NCI-H1092 treated with DMSO at 0.1 percent for 48 hours (cell line): ENCODE measurements at regions not wholly inside any gene's neighbourhood (a gene's known extent, or its start where the extent isn't known, plus 50 kb on each side); places are given as distances from the start of the nearest gene placed in this dataset.

Experiments
- DNase-seq: peaks from one replicate; lab custom pipeline; 2025; lab: John Stamatoyannopoulos, UW

DNA sequence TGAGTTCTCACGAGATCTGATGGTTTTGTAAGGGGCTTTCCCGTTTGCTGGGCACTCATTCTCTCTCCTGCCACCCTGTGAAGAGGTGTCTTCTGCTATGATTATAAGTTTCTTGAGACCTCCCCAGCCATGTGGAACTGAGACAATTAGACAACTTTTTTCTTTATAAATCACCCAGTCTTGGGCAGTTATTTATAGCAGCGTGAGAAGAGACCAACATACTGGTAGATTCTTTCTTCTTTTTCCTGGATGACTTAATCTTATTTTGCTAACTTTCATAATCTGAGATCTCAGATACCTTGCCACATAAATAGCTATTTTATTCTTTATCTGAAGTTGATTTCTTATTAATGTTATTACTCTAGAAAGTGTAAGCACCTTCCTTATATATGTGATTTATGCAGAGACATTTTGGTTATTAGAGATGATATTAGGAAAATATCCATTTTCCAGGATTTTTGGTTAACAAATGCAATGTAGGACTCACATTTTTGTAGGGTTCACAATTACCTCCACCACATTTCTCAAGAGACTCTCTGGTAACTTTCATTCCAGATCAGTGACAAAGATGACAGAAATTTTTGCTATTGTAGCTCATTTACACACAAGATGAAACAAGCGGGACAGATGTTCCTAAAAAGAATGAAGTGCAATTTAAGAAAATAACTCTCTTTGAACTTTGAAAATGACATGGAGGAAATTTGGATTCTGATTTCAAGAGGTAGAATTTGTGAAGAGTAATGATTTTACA, 97.9 kb upstream of the RND3 start:
- DNase-seq = no peak

DNA sequence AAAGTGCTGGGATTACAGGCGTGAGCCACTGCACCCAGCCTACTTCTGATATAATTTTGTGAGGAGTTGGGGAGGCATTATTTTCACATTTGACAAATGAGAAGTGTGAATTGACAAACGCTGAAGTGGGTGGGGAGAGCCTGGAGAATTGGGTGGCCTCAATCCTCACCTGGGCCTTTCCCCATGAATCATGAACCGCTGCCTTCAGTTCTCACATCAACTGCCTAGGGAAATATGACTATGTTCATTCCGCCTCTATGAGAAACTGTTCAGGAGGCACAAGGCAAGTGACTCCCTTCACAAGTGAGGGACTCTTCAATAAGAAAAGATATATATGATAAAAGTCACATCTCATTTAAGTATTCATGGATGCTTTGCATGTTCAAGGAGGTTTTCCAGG, 96.6 kb upstream of the RND3 start:
- no peak for DNase-seq

DNA sequence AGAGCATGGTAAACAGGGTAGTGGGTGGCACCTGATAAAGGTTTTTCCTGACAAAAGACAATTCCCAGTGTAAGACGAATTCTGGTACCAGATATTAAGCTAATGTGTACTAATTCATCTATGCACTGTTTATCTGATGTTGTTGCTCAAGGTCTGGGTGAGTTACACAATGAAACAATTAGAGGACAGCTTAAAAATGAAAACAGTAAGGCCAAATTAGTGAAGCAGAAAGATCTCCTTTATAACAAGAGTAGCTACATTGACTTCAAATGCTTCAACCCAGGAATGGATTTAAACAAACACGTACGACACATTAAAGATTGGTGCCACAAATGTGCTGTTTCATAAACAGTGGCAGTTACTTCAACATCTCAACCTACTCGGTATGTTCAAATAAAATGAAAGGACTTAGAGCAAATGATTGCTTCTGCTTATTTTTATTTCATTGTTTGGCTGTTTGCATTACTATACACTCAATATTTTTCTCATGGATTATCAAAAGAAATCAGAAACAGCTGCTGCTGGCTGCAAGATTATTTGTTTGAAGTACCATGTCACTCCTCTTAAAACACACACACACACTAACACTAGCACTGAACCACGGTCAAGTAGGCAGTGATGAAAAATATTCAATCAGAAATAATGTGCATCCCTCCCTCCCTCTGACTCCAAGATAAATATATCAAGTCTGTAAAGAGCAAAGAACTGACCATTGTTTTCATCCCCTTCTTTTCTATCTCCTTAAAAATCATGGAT, 94.4 kb upstream of the RND3 start:
- DNase-seq = no peak

DNA sequence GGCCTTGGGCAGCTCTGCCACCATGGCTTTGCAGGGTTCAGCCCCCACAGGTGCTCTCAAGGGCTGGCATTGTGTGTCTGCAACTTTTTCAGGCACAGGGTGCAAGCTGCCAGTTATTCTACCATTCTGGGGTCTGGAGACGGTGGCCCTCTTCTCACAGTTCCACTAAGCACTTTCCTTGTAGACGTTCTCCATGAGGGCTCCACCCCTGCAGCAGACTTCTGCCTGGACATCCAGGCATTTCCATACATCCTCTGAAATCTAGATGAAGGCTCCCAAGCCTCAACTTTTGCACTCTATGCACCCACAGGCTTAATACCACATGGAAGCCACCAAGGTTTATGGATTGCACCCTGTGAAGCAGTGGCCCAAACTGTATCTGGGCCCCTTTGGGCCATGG, 91.0 kb upstream of the RND3 start:
- no peak for DNase-seq

DNA sequence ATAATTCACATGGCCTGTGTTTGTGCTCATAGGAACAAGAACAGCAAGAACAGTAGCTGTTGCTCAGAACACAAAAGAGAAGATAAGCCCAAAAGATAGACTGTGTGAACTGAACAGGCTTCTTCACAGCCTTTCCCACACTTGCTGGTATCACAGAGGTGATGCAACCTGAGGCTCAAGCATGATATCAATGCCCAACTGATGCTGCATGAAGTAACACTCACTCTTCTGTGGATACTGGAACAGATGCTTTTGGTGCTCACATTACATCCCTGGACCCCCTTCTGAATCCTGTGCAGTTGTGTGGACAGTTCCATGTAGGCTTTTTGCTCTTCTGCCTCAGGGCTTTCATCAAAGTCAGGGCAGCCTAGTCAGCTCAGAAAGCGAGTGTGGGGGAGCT, 88.4 kb upstream of the RND3 start:
- no peak for DNase-seq

DNA sequence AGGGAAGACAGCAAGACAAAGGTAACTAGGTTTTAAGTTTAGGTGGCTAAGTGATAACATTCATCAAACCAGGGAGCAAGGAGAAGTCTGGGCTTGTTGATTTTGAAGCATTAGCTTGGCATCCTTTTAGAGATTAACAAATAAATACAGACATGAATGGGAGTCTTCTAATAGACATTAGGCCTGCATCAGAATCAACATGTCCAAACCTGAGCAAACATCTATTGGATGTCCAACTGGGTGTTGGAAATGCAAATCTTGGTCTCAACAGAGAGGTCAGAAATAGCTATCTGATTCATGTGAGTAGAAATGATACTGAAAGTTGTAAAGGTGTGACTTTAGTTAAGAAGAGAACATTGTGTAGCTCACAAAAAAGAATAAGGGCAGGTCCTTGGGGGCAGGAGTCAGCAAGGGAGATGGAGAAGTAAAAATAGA, 85.5 kb upstream of the RND3 start:
- no peak for DNase-seq

DNA sequence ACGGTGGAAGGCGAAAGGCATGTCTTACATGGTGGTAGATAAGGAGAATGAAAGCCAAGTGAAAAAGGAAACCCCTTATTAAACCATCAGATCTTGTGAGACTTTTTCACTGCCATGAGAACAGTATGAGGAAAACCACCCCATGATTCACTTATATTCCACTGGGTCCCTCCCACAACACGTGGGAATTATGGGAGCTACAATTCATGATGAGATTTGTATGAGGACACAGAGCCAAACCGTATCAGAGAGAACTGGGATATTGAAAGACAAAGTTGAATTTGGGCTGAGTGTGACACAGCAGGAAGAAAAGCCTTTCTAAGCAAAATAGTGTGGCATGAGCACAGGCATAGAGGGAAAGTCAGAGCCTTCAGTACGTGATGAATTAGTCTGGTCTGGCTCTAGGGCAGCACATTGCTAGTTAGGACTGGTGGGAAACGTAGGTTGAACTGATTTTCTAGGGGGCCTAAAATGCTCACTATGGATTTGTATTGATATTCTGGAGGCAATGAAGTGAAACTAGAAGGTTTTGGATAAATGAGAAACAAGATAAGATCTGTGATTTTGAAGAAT, 84.8 kb upstream of the RND3 start:
- DNase-seq = no peak

DNA sequence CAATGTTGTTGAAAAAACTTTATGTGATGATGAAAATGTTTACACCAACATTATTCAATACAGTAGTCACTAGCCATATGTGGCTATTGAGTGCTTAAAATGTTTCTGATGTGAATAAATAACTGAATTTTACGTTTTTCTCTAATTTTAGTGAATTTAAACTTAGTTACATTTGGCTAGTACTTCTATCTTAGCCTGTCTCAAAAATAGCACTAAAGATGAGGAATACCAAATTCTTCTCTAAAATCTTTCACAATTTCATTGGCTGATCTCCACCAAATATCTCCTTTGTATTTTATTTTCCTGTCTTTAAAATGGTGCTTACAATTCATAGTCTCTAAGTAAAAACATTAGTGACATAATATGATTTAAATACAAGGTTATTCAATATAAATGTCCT, 83.7 kb upstream of the RND3 start:
- no peak for DNase-seq

DNA sequence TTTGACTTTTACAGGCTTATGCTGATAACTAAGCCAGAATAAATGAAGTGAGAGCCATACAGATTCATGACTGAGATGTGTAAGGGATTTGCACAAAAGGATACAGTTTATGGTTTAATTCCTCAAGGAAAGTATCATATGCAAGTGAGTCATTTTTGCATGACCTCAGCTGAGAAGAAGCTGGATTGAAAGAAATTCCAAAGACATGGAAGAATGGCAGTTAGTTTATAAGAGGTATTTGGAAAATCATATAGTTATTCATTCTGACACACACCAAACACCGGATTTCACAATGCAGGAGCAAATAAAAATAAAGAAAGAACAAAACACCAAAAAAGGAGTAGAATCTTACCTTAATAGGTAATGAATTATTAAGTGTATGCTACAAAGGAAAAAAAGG, 83.2 kb upstream of the RND3 start:
- DNase-seq = no peak

DNA sequence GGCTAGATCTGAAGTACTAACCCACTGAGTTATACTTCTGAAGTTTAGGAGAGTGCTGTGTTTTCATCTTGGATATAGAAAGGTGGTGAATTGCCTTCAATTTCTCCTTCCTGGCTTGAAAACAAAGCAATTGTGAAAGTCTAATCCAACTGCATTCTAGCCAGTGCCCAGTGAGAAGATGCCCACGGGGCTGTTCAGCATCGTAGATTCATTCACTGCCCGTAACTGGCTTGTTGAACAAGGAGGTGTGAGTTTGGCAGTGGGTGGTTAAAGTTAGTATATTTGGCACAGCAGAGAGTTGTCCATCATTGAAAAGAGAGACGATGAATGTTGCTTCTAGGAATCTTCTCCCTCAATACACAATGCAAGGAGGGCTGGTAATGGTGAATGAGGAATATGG, 82.3 kb upstream of the RND3 start:
- no peak for DNase-seq

DNA sequence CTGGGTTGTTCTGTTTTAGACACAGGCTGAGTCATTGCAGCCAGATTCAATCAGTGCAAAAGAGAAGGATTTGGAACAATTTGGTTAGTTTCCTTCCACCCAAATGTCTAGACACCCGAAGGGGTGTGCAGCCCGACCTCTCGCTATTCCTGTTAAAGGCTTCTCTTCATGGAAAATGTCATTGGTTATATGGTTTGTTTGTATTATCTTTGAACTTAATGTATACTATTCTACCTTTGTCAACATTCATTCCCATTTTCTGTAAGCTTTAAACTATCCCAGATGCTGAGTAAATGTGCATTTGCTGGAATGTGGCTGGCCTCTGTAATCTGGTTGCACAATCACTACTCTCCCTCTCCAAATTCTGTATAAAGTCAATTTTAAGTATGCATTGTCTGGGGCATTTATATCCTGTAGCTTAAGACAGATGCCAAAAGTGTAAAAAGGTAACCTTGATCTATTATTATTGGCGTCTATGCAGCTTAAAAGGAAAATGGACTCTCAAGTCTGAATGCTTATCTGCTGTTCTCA, 80.4 kb upstream of the RND3 start:
- DNase-seq = no peak

DNA sequence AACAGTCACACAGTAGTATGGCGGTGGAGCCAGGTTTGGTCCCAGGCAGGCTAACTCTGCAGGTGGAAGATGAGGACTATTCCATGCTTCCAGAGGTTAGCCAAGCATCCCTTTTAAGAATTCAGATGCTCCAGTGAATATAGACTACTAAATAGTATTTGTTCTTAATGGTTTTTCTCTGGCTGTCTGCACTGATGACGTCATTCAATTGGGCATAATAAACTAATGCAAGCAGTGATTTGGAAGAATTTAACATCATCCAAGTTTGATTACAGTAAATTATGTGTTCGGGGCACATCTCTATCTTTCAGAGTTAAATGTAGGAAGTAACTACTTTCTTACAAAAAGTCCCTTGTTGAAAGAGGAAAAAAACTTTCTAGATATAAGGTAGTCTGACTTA, 78.8 kb upstream of the RND3 start:
- DNase-seq = no peak

DNA sequence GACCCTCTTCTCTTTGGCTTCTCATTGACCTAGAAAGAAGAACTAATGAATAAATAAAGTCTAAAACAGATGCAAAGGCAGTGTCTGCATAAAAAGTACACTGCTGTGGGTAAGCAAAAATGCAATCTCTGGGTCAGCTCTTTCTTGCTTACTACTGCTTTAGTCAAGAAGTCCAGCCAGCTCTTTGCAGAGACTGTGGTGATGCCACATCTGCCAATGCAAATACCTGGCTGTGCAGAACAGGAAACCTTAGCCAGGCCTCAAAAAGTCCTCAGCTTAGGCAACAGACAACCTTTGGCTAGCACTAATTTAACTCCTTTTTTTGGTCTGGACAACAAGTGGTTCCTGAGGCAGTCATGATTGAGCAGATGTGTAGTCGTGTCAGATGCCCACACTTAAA, 73.6 kb upstream of the RND3 start:
- no peak for DNase-seq

DNA sequence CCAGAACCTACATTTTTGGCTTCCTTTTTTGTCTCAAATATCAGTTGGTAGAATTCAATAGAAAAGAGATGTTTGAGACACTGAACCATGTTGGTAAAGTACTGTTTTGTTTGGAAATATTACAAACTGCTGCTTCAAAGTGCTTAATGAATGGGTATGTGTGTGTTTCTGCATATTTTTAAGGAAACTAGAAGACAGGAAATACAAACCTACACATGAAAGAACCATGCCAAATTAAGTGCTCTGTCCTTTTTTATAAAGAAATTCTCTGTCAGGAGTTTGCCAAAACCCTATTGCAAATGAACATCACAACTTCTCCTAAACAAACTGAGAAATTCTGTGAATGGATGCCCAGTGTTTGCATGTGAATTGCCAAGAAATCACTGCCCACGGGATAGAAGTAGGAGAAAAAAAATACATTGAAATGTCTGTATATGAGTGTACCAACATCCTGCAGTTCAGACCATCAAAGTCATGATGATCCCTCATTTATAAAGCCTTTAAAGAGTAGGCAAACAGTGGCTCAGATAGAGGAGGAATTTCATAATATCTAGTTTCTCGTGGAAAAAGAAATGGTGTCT, 69.6 kb upstream of the RND3 start:
- no peak for DNase-seq

DNA sequence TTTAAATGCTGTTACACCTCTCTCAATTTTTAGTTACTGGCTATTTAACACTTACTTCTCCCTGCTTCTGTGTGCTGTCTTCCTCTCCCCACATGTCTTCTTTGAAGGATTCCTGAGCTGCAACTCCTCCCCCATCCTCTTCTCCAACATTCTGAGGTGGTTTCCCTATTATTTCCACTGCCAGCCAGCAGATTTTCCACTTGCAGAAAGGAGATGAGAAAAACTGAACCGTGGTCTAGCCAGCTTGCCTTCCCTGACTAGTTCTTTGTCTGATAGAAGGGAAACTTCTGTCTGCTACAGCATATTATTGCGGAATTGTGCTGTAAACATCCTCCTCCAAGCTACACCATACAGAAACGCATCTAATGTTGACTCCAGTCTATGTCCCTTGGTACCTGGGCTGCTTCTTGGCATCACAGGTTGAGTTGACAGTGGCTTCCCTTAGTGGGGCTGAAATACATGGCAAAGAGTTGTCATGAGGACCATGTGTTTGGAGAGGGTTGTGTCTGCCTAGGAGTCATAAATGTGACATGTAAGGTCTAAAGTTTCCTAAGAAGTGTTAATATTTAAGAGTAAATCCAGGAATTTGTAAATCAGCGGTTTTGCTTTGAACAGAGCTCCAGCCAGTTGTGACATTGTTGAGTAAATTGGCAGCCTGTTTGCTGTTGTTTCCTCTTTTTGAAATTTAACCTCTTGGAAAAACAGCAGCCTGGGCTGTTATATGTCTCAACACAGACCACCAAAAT, 68.3 kb upstream of the RND3 start:
- DNase-seq = no peak

DNA sequence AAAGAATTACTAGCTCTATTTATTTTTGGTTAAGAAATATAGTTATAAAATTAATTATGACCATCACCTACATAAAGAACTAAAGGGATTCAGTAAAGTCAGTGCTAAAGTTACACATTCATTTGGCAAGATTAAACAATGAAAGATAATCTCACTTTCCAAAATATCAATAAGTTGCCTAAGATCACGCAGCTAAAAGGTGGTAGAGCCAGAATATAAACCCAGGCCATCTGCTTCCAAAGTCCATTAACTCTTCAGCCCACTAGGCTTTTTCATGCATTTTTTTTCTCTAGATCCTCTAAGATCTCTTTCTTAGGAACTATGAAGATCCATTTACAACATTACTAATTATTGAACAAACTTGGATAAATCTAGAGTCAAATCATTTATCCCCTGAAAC, 66.6 kb upstream of the RND3 start:
- no peak for DNase-seq

DNA sequence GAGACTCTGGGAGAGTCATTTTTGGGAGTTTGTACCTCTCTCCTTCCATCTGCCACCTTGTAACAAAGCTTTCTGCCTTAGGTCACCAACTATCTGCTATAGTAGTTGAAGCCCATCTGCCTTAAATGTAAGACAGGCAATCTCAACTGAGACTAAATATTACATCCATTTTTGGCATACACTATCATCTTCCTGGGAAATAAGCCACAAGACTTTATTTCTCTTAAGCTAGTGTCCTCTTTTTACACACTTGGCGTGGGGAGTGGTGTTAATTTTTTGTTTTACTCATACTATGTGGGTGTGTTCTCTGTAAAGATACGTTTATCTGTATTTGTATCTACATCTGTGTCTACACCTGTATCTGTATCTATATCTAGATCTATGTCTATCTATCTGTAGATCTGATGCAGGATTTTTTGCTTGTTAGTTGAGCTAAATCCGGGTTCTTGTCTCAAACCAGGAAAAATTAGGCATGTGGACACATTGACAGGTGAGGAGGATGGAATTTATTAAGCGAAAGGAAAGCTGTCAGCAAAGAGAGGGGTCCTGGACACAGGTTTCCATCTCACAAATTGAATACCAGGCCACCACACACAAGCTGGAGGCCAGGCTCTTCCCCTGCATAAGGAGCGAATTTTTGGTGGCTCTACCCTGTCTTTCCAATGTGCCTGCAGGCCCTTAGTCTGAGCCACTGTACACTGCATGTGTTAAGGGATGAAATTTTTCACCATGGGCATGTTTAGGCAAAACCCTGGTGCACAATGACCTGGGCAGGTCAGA, 64.8 kb upstream of the RND3 start:
- no peak for DNase-seq

DNA sequence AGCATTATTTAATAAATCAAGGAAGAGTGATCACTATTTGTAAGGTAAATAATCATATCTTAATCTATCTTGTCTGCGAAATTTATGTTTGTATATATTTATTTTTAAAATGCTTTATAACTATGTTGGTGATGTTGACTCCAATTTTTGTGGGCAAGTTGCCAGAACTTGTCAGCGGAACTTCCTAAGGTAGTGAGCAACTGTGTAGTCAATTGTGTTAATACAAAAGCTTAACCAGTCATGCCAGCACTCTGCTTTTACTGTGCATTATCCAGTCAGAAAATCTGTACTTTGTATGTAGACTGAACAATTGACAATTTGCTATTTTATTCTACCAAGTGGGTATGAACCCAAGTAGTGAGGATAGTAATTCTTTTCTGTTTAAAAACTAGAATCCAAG, 61.9 kb upstream of the RND3 start:
- no peak for DNase-seq

DNA sequence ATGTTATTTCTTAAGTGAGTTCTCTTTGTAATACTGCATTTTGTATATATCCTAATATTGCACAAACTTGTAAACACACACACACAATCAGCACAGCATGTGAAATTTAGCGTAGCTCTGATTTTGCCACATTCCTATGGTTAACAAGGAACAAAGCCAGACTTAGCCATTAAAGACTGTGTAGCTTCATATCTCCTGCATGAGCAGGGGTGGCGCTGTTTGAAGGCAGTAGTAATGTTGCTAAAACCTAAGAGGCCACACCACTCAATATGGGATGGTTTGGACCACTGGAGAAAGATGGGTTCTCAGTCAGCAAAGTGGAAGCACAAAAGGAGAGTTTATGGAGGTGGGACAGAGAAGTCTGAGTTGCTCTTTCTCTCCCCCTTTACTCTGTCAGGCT, 61.1 kb upstream of the RND3 start:
- no peak for DNase-seq

DNA sequence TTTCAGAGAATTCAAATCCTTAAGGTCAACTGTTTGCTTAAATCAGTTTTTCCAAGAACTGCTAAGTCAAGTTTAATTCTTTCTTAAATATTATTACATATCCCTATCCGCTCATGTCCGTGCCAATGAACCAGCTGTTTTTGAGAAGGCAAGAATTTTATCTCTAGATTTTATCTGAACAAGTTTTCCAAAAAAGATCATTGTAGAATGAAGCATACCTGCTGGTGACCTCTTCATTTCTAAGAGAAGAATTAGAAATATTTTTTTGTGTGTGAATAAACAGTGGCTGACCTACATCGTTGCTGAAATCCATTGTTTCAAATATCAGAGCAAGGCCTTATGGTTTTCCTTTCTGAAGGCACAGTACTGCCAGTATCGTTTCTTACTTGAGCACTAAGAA, 58.4 kb upstream of the RND3 start:
- DNase-seq = no peak

DNA sequence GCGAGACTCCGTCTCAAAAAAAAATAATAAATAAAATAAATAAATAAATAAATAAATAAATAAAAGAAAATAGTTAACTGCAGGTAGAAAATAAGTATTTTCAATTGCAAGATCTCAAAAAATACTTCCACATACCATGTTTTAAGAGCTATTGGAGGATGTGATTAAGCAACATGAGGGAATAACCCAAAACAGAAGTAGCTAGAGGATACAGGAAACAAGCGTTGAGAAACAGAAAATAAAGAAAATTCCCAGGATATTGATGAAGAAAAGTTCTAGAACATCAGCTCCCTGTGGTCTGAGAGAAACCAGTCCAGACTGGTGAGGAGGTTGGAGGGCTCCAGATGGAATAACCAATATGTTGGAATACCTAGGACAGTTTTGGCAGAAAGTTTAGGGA, 57.3 kb upstream of the RND3 start:
- no peak for DNase-seq
